ENCODE measurements at regions not wholly inside any gene's neighbourhood (a gene's known extent, or its start where the extent isn't known, plus 50 kb on each side); places are given as distances from the start of the nearest gene placed in this dataset.

DNA sequence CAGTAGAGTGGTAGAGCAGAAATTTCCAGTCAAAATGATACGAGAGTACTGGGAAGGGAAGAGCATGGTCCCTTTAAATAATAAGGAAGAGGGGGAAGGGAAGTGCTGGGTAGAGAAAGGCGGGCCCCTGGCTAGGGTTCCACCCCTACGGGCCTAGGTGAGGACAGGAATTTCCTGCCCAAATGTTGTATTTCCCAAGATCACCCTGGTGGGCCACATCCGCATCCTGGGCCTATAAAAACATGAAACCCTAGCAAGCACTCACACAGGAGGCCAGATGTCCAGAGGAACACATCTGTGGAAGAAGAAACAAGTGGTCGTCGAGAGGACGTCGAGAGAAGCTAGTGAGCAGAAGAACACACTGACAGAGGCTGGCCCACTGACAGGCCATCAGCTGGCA, 661.2 kb downstream of the SQOR start:
- H3K4me3 ChIP-seq (ENCODE audit: low read depth, low read length), result no peak overlapping the region
- TF ChIP-seq, protein P1, sequence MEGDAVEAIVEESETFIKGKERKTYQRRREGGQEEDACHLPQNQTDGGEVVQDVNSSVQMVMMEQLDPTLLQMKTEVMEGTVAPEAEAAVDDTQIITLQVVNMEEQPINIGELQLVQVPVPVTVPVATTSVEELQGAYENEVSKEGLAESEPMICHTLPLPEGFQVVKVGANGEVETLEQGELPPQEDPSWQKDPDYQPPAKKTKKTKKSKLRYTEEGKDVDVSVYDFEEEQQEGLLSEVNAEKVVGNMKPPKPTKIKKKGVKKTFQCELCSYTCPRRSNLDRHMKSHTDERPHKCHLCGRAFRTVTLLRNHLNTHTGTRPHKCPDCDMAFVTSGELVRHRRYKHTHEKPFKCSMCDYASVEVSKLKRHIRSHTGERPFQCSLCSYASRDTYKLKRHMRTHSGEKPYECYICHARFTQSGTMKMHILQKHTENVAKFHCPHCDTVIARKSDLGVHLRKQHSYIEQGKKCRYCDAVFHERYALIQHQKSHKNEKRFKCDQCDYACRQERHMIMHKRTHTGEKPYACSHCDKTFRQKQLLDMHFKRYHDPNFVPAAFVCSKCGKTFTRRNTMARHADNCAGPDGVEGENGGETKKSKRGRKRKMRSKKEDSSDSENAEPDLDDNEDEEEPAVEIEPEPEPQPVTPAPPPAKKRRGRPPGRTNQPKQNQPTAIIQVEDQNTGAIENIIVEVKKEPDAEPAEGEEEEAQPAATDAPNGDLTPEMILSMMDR (IDR thresholded peaks at IDR 0.05; ENCODE audit: low read depth, low read length), result no peak

DNA sequence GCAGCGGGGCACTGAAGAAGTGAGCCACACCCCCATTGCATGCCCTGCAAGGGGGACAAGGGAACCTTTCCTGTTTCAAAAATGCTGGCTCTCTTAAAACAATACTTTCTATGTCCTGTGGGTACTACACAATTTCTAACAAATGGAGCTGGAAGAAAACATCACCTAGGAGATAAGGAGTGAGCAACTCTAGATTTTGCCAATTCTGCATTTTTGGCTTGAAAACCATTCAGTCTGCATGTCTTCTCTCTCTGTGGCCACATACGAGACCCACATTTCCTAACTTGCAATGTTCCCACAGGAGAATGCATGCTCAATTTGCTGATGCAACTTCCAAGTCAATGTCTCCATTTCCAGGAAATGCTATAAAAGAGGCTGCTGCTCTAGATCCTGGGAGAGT, 662.0 kb downstream of the SQOR start:
- H3K4me3 ChIP-seq (ENCODE audit: low read depth, low read length), result no peak overlapping the region
- TF ChIP-seq, protein P1 (IDR thresholded peaks at IDR 0.05; ENCODE audit: low read depth, low read length), result no peak

DNA sequence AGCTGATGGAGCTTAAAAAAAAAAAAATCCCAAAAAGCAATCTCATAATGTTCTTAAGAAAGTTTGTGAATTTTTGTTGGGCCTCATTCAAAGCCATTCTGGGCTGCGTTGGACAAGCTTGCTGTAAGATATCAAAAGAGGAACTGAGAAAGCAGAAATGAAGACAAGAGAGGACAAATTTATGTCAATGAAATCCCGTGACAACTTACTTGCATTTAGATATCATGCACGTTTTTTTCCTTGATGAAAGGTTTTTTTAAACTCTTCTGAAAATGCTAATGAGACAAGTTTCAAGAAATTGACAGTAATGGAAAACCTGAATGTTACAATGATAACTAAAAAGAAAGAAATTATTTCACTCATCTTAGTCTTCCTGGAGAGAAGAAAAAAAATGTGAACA, 662.9 kb downstream of the SQOR start:
- H3K4me3 ChIP-seq (ENCODE audit: low read depth, low read length), result no peak overlapping the region

DNA sequence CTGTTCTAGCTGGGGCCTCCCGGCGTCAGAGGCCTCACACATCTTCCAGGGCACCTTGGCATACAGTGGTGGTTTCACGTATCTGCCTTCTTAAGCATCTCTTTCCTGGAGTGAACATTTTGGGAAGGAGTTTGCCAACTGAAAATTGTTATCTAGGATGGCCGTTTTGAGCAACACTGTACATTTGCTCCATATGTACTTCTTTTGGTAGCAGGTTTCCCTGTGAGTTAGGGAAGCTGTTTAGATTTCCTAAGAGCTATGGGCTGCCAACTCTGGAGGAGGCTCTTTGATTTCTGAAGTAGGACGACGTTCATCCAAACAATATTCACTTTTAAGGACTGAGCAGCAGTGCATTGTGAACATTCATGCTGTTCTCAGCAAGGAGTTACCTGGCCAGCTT, 665.9 kb downstream of the SQOR start:
- TF ChIP-seq, protein P1 (IDR thresholded peaks at IDR 0.05; ENCODE audit: low read depth, low read length), result no peak
- no peak overlapping the region for H3K4me3 ChIP-seq (ENCODE audit: low read depth, low read length)

More for the DNA sequence above, 662.9 kb downstream of the SQOR start:
- TF ChIP-seq, protein P1 (IDR thresholded peaks at IDR 0.05; ENCODE audit: low read depth, low read length), result no peak

DNA sequence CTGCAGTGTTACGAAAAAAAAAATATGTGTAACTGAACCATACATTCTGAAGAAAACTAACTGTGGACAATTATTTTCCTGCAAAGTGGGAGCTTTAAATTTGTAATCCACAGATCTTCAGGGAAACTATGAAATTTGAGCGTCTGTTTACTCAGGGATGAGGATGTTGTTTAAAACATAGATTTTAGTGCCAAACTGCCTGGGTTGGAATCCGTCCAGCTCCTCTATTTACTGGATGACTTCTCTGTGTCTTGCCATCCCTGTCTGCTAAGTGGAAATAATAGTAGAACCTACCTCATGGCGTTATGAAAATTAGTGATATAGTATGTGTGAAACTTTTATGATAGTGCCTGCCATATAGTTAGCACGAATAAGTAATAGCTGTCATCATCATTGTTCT, 666.5 kb downstream of the SQOR start:
- no peak overlapping the region for H3K4me3 ChIP-seq (ENCODE audit: low read depth, low read length)
- TF ChIP-seq, protein P1 (IDR thresholded peaks at IDR 0.05; ENCODE audit: low read depth, low read length), result no peak

DNA sequence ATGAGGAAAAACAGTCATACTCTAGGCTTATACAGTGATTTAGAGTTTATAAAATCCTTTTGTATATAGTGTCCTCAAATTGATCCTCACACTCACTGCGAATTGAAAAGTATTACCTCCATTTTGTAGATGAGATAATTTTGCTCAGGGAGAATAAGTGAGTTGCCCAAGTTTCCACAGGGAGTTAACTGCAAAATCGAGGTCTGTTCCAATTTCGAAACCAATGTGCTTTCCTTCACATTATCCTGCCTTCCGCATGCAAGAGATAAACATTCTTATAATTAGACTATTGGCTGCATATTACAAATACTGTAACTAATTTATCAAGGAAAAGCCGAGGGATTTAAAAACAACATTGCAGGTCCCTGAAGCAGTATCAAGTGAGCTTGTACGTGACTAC, 667.0 kb downstream of the SQOR start:
- H3K4me3 ChIP-seq (ENCODE audit: low read depth, low read length), result no peak overlapping the region
- TF ChIP-seq, protein P1 (IDR thresholded peaks at IDR 0.05; ENCODE audit: low read depth, low read length), result no peak

DNA sequence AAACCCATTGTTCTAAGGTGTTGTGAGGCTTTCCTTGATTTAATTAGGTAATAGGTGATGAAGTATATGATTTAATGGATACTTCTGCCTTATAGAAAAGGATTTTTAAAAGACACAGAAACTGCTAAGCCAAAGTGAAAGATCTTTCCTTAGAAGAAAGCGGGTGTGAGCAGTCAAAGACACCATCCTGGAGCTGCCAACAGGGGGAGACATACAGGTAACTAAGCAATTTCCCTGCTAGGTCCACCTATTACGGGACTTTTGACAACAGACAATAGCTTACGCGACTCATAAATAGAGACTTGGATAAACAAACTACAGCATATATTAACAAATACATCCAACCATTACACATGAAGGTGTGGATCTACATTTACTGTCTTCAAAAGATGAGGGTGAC, 669.5 kb downstream of the SQOR start:
- no peak overlapping the region for H3K4me3 ChIP-seq (ENCODE audit: low read depth, low read length)
- TF ChIP-seq, protein P1 (IDR thresholded peaks at IDR 0.05; ENCODE audit: low read depth, low read length), result no peak

Measured in WI38 (cell line).